ENCODE measurements at regions not wholly inside any gene's neighbourhood (a gene's known extent, or its start where the extent isn't known, plus 50 kb on each side); places are given as distances from the start of the nearest gene placed in this dataset.

GRCh38 chr4:43369036-43369594, 476.6 kb downstream of the GRXCR1 start:
- Histone ChIP-seq H3K27ac (no peak overlapping the region), H3K4me1 (replicated peaks in 1 of 2) (no peaks in the 10 kb centered on the region), H3K27me3 (no peaks in the 10 kb centered on the region), H3K9me3 (replicated peaks in 1 of 3) (no peaks in the 10 kb centered on the region), H3K4me3 (no peak overlapping the region), H3K36me3 (replicated peaks in 1 of 2) (no peaks in the 10 kb centered on the region)
- intact Hi-C loops (cut with DNase I), result no loop called here
- no peak for DNase-seq
- TF ChIP-seq CTCF (IDR thresholded peaks at IDR 0.05) (no peak), POLR2A (IDR thresholded peaks at IDR 0.05) (no peak)
- WGBS, 4 donors, result 56 to 66% (median 61%) methylated on average over 4 of the region's 4 CpGs

GRCh38 chr4:43373201-43373600, 480.7 kb downstream of the GRXCR1 start:
- Histone ChIP-seq H3K4me3 (no peak overlapping the region), H3K27ac (no peak overlapping the region), H3K9me3 (replicated peaks in 1 of 3) (no peaks in the 10 kb centered on the region), H3K4me1 (replicated peaks in 1 of 2) (no peaks in the 10 kb centered on the region), H3K27me3 (no peaks in the 10 kb centered on the region), H3K36me3 (replicated peaks in 1 of 2) (no peaks in the 10 kb centered on the region)
- TF ChIP-seq CTCF (IDR thresholded peaks at IDR 0.05) (no peak), POLR2A (IDR thresholded peaks at IDR 0.05) (no peak)
- WGBS, 4 donors, result 70 to 85% (median 78%) methylated on average over 1 of the region's 1 CpG
- intact Hi-C loops (cut with DNase I), result no loop called here
- no peak for DNase-seq

GRCh38 chr4:43374216-43374751, 481.8 kb downstream of the GRXCR1 start:
- H3K4me3 ChIP-seq, result no peak overlapping the region
- intact Hi-C loops (cut with DNase I), result no loop called here
- no peak overlapping the region for H3K27ac ChIP-seq
- H3K4me1 ChIP-seq (replicated peaks in 1 of 2), result no peaks in the 10 kb centered on the region
- no peak for DNase-seq
- WGBS, 4 donors, result 59 to 81% (median 71%) methylated on average over 1 of the region's 1 CpG
- TF ChIP-seq POLR2A (IDR thresholded peaks at IDR 0.05), result no peak
- TF ChIP-seq CTCF (IDR thresholded peaks at IDR 0.05), result no peak
- H3K36me3 ChIP-seq (replicated peaks in 1 of 2), result no peaks in the 10 kb centered on the region
- H3K9me3 ChIP-seq (replicated peaks in 1 of 3), result no peaks in the 10 kb centered on the region
- H3K27me3 ChIP-seq, result no peaks in the 10 kb centered on the region

- H3K4me1 ChIP-seq (replicated peaks in 1 of 2), result no peaks in the 10 kb centered on the region
- no peak overlapping the region for H3K4me3 ChIP-seq
- intact Hi-C loops (cut with DNase I), result no loop called here
- DNase-seq, result no peak
- no peak for TF ChIP-seq POLR2A (IDR thresholded peaks at IDR 0.05)
- TF ChIP-seq CTCF (IDR thresholded peaks at IDR 0.05), result no peak
- 75 to 91% (median 80%) methylated on average over 1 of the region's 1 CpG for WGBS, 4 donors
- H3K36me3 ChIP-seq (replicated peaks in 1 of 2), result no peaks in the 10 kb centered on the region
- no peaks in the 10 kb centered on the region for H3K9me3 ChIP-seq (replicated peaks in 1 of 3)
- H3K27ac ChIP-seq, result no peak overlapping the region
- no peaks in the 10 kb centered on the region for H3K27me3 ChIP-seq
Observed at GRCh38 chr4:43379016-43379415, 486.5 kb downstream of the GRXCR1 start.

All from adrenal gland (tissue), 9 donors.